ENCODE measurements at regions not wholly inside any gene's neighbourhood (a gene's known extent, or its start where the extent isn't known, plus 50 kb on each side); places are given as distances from the start of the nearest gene placed in this dataset.

DNA sequence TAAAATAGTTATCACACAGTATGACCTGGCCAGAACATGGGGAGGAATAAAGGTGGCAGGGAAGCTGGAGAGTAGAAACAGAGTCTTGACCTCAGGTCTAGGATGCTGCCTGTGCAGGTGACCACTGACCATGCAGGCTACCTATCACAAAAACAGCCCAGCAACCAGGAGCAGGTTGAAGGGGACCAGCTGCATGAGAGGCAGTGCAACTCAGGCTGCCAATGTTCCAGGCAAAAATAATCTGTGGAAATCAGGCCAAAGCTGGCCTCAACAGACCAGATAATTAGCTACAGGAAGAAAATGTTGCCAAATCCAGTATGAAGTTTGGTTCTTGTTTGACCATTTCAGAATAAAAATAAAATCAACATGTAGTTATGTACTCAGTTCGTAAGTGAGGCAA lies 72.6 kb downstream of the PDE6H start:
- Histone ChIP-seq H3K4me3 (ENCODE audit: low read depth in 1 of 2, low read length in 2 of 2) (no peak overlapping the region), H3K9ac (ENCODE audit: low read depth, low read length) (no peak overlapping the region), H3K27ac (ENCODE audit: low read length) (no peak overlapping the region), H3K79me2 (ENCODE audit: insufficient read depth, low read length) (no peaks in the 10 kb centered on the region), H2AFZ (ENCODE audit: low read depth, low read length) (no peak overlapping the region), H3K4me2 (ENCODE audit: insufficient read depth, low read length) (no peak overlapping the region), H3K27me3 (ENCODE audit: insufficient read depth, low read length, poor library complexity) (peaks cover 5% of the 10 kb centered on the region), H3K9me3 (ENCODE audit: insufficient read depth, low read length, severe bottlenecking) (no peaks in the 10 kb centered on the region), H3K36me3 (ENCODE audit: insufficient read depth, low read length) (no peaks in the 10 kb centered on the region), H3K4me1 (ENCODE audit: insufficient read depth, low read length) (peaks cover 12% of the 10 kb centered on the region), H4K20me1 (ENCODE audit: insufficient read depth, low read length) (no peaks in the 10 kb centered on the region)
- no peak for ATAC-seq (ENCODE audit: insufficient read depth, low read depth)
- TF ChIP-seq, protein P1, sequence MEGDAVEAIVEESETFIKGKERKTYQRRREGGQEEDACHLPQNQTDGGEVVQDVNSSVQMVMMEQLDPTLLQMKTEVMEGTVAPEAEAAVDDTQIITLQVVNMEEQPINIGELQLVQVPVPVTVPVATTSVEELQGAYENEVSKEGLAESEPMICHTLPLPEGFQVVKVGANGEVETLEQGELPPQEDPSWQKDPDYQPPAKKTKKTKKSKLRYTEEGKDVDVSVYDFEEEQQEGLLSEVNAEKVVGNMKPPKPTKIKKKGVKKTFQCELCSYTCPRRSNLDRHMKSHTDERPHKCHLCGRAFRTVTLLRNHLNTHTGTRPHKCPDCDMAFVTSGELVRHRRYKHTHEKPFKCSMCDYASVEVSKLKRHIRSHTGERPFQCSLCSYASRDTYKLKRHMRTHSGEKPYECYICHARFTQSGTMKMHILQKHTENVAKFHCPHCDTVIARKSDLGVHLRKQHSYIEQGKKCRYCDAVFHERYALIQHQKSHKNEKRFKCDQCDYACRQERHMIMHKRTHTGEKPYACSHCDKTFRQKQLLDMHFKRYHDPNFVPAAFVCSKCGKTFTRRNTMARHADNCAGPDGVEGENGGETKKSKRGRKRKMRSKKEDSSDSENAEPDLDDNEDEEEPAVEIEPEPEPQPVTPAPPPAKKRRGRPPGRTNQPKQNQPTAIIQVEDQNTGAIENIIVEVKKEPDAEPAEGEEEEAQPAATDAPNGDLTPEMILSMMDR (IDR thresholded peaks at IDR 0.05; ENCODE audit: borderline replicate concordance, extremely low read depth, low read length, poor library complexity, severe bottlenecking): no peak
- TF ChIP-seq EZH2 (IDR thresholded peaks at IDR 0.05; ENCODE audit: borderline replicate concordance, low read depth, low read length, severe bottlenecking): no peak
- no peak for DNase-seq

- Histone ChIP-seq H4K20me1 (ENCODE audit: insufficient read depth, low read length) (no peaks in the 10 kb centered on the region), H3K4me1 (ENCODE audit: insufficient read depth, low read length) (peaks cover 28% of the 10 kb centered on the region), H3K4me2 (ENCODE audit: insufficient read depth, low read length) (no peak overlapping the region), H3K79me2 (ENCODE audit: insufficient read depth, low read length) (no peaks in the 10 kb centered on the region), H3K36me3 (ENCODE audit: insufficient read depth, low read length) (no peaks in the 10 kb centered on the region), H2AFZ (ENCODE audit: low read depth, low read length) (no peak overlapping the region), H3K9me3 (ENCODE audit: insufficient read depth, low read length, severe bottlenecking) (no peaks in the 10 kb centered on the region), H3K27me3 (ENCODE audit: insufficient read depth, low read length, poor library complexity) (peaks cover 4% of the 10 kb centered on the region), H3K4me3 (ENCODE audit: low read depth in 1 of 2, low read length in 2 of 2) (no peak overlapping the region), H3K9ac (ENCODE audit: low read depth, low read length) (no peak overlapping the region), H3K27ac (ENCODE audit: low read length) (no peak overlapping the region)
- TF ChIP-seq EZH2 (IDR thresholded peaks at IDR 0.05; ENCODE audit: borderline replicate concordance, low read depth, low read length, severe bottlenecking): no peak
- ATAC-seq (ENCODE audit: insufficient read depth, low read depth): no peak
- DNase-seq: no peak
Observed at GRCh38 chr12:15047611-15048010, 74.8 kb downstream of the PDE6H start.

GRCh38 chr12:15049461-15050153 lies 76.8 kb downstream of the PDE6H start:
- DNase-seq (no peak), ATAC-seq (ENCODE audit: insufficient read depth, low read depth) (no peak)
- no peak overlapping the region for H2AFZ ChIP-seq (ENCODE audit: low read depth, low read length)
- no peaks in the 10 kb centered on the region for H4K20me1 ChIP-seq (ENCODE audit: insufficient read depth, low read length)
- H3K4me2 ChIP-seq (ENCODE audit: insufficient read depth, low read length): no peak overlapping the region
- no peak overlapping the region for H3K27ac ChIP-seq (ENCODE audit: low read length)
- no peaks in the 10 kb centered on the region for H3K36me3 ChIP-seq (ENCODE audit: insufficient read depth, low read length)
- TF ChIP-seq EZH2 (IDR thresholded peaks at IDR 0.05; ENCODE audit: borderline replicate concordance, low read depth, low read length, severe bottlenecking): no peak
- TF ChIP-seq, protein P1 (IDR thresholded peaks at IDR 0.05; ENCODE audit: borderline replicate concordance, extremely low read depth, low read length, poor library complexity, severe bottlenecking): no peak
- H3K79me2 ChIP-seq (ENCODE audit: insufficient read depth, low read length): no peaks in the 10 kb centered on the region
- no peak overlapping the region for H3K4me3 ChIP-seq (ENCODE audit: low read depth in 1 of 2, low read length in 2 of 2)
- H3K27me3 ChIP-seq (ENCODE audit: insufficient read depth, low read length, poor library complexity): peaks cover 2% of the 10 kb centered on the region
- H3K9ac ChIP-seq (ENCODE audit: low read depth, low read length): no peak overlapping the region
- H3K4me1 ChIP-seq (ENCODE audit: insufficient read depth, low read length): peaks cover 28% of the 10 kb centered on the region
- no peaks in the 10 kb centered on the region for H3K9me3 ChIP-seq (ENCODE audit: insufficient read depth, low read length, severe bottlenecking)

GRCh38 chr12:15050659-15051058 lies 77.8 kb downstream of the PDE6H start:
- Histone ChIP-seq H3K4me2 (ENCODE audit: insufficient read depth, low read length) (peak overlapping the region; percentile 9; the same call in 1 of the 2 replicates), H3K9me3 (ENCODE audit: insufficient read depth, low read length, severe bottlenecking) (no peaks in the 10 kb centered on the region), H3K27me3 (ENCODE audit: insufficient read depth, low read length, poor library complexity) (no peaks in the 10 kb centered on the region), H3K4me3 (ENCODE audit: low read depth in 1 of 2, low read length in 2 of 2) (no peak overlapping the region), H2AFZ (ENCODE audit: low read depth, low read length) (no peak overlapping the region), H3K4me1 (ENCODE audit: insufficient read depth, low read length) (peaks cover 28% of the 10 kb centered on the region), H3K79me2 (ENCODE audit: insufficient read depth, low read length) (no peaks in the 10 kb centered on the region), H3K36me3 (ENCODE audit: insufficient read depth, low read length) (no peaks in the 10 kb centered on the region), H3K9ac (ENCODE audit: low read depth, low read length) (no peak overlapping the region), H3K27ac (ENCODE audit: low read length) (peak overlapping the region; percentile 38; the same call in 1 of the 2 replicates), H4K20me1 (ENCODE audit: insufficient read depth, low read length) (no peaks in the 10 kb centered on the region)
- peak; percentile 62 for DNase-seq
- peak; percentile 99 for ATAC-seq (ENCODE audit: insufficient read depth, low read depth)
- TF ChIP-seq, protein P1 (IDR thresholded peaks at IDR 0.05; ENCODE audit: borderline replicate concordance, extremely low read depth, low read length, poor library complexity, severe bottlenecking): no peak
- no peak for TF ChIP-seq EZH2 (IDR thresholded peaks at IDR 0.05; ENCODE audit: borderline replicate concordance, low read depth, low read length, severe bottlenecking)

All from DND-41 (cell line).